ENCODE measurements at regions not wholly inside any gene's neighbourhood (a gene's known extent, or its start where the extent isn't known, plus 50 kb on each side); places are given as distances from the start of the nearest gene placed in this dataset.

DNA sequence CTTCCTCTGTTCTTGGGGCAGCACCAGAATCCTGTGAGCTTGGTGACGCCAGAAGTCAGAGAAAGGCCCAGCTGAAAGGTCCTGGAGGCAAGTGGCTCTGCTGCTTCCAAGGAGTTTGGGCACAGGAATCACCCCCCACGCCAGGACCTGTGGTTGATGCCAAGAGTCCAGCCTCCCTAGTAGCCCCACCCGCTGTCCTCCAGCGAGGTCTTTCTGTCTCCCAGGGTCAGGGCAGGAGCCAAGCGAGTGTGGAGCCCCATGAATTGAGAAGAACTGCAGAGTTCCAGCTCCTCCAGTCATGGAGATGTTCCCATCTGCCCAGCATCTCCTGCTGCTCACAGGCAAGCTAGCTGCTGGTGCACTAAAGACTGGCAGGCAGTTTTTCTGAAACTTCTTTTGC is 631.7 kb upstream of the MGMT start:
- no peak for DNase-seq

GRCh38 chr10:128837478-128837877 is 629.6 kb upstream of the MGMT start:
- no peak for DNase-seq

- no peak for DNase-seq
These were observed 627.9 kb upstream of the MGMT start for GRCh38 chr10:128839134-128839533.

GRCh38 chr10:128839701-128840100 is 627.3 kb upstream of the MGMT start:
- no peak for DNase-seq

DNA sequence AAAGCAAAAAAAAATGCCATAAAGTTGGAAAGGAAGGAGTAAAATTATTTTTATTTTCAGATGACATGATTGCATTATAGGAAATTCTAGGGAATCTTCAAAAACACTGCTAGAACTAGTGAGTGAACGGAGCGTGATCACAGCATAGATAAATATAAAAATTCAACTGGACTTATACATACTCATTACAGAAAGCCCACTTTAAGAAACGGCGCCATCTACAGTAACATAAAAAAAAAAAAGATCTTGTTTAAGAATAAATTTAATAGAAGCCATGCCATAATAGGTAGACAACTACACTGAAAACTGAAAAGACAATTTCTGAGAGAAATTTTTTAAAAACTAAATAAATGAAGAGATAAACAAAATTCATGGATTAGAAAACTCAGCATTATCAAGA is 623.1 kb upstream of the MGMT start:
- no peak for DNase-seq

- DNase-seq, result no peak
These were observed 620.1 kb upstream of the MGMT start for GRCh38 chr10:128846927-128847326.

GRCh38 chr10:128848810-128849209 is 618.2 kb upstream of the MGMT start:
- DNase-seq, result no peak

DNA sequence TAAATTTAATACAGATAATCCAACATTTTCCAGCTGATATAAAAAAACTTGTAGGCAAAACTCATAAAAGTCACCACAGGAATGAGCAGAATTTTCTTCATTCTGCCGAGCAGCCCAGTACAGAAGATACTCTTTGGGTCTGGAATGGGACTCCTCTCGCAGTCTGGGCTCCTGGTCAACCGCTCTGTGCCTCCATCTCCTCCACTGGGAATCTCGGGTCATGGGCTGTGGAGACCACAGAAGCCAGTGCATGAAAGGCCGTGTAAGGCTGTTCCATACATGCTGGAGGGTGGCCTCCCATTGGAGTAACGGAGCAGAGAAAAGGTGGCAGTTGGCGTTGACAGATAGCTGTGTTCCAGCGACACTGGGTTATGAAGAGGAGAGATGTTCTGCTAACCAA is 616.4 kb upstream of the MGMT start:
- no peak for DNase-seq

GRCh38 chr10:128851281-128851680 is 615.8 kb upstream of the MGMT start:
- no peak for DNase-seq

DNA sequence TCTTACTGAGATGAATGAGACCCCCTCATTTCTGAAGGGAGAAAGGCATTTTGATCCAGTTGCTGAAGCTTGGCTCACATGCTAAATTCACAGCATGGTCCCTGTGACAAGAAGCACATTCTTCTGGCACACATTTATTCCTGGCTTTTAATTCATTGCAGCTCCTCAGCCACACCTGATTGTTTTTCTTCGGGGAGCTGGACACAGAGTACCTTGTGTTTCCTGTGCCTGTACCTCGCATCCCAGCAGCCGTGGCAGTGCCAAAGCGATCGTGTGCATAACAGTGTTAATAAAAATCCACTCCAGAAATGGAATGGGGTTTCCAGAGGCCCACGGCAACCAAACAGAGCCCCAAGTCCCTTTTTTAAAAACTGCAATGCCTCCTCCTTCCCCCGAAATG is 615.3 kb upstream of the MGMT start:
- DNase-seq, result no peak

- no peak for DNase-seq
These were observed 614.6 kb upstream of the MGMT start for GRCh38 chr10:128852449-128852848.

DNA sequence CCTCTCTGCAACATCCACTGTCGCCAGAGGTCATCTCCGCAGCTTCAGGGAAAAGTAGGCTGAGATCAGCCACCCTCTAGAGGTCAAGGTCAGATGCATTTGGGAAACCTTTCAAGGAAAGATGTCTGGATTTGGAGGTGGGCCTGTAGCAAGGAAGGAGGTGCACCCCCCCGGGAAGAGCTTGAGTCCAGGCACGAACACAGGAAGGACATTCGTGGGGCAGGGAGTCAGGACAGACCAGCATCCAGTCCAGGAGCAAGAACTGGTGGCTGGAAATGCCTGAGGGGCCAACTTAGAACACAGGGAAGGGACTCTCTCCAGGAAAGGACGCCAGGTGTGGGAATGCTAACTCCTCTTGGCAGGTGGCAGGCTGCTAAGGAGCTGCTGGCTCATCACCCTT is 614.1 kb upstream of the MGMT start:
- no peak for DNase-seq

- DNase-seq, result no peak
These were observed 613.5 kb upstream of the MGMT start for GRCh38 chr10:128853537-128853936.

- DNase-seq, result no peak
These were observed 612.8 kb upstream of the MGMT start for GRCh38 chr10:128854204-128854603.

- no peak for DNase-seq
These were observed 612.1 kb upstream of the MGMT start for GRCh38 chr10:128854963-128855362.

GRCh38 chr10:128855618-128856428 is 611.2 kb upstream of the MGMT start:
- no peak for DNase-seq

DNA sequence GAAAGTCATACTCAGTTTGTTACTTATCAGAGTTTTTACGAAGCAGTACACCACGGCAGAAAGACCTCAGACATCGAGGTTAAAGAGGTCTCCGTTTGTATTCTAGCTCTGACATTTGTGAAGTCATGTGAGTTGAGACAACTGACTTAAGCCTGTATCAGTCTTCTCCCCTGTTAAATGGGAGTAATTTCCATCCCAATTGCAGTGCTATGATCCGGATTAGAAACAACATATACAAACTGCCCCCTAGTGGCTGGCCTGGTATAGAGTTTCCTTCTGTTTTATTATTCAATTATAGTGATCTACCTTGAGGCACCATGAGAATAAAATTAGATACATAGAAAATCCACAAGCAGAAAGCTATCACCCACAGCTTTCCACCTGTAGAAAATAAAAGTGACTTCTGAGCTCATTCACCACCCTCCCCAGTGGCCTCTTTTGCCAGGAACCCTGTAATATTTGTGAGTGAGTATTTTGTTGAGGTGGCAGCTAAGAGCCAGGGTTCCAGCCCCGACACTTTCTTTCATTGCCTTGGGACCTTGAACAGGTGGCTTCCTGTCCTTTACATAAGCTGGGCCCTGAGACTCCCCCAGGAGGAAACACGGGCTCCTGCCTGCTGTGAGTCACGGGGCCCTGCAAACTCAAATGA is 607.2 kb upstream of the MGMT start:
- DNase-seq, result peak; percentile 30

DNA sequence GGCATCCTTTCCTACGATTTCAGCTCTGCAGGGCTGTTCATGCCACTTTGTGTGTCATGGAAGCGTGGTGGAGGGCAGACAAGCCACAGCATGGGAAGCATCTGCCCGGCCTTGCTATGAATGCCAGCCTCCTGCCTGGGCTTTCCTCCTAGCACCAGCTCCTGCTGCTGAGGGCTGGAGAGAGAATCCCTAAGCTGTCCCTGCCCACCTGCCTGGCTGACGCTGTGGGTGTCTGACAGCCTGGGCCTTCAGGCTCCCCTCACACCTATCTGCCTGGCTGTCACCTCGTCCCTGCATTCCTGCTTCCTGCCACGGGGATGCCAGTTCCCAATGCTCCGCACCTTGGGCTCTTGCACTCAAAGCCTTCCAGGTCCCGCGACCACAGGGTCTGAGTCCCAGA is 606.5 kb upstream of the MGMT start:
- no peak for DNase-seq

GRCh38 chr10:128861018-128861901 is 605.8 kb upstream of the MGMT start:
- DNase-seq, result no peak

GRCh38 chr10:128863411-128863810 is 603.6 kb upstream of the MGMT start:
- DNase-seq, result no peak

GRCh38 chr10:128863823-128864405 is 603.1 kb upstream of the MGMT start:
- DNase-seq, result no peak

GRCh38 chr10:128864554-128865295 is 602.3 kb upstream of the MGMT start:
- DNase-seq, result no peak

Data from RPMI8226 (cell line).